ENCODE measurements at regions not wholly inside any gene's neighbourhood (a gene's known extent, or its start where the extent isn't known, plus 50 kb on each side); places are given as distances from the start of the nearest gene placed in this dataset.

- DNase-seq (ENCODE audit: low spot score): no peak
These were observed 482.3 kb downstream of the ANKRD50 start for GRCh38 chr4:124230268-124230667.

GRCh38 chr4:124234771-124235170 lies 477.8 kb downstream of the ANKRD50 start:
- DNase-seq (ENCODE audit: low spot score): no peak

- no peak for DNase-seq (ENCODE audit: low spot score)
These were observed 468.7 kb downstream of the ANKRD50 start for GRCh38 chr4:124243671-124244366.

- no peak for DNase-seq (ENCODE audit: low spot score)
These were observed 459.5 kb downstream of the ANKRD50 start for GRCh38 chr4:124253080-124253479.

GRCh38 chr4:124262211-124263179 lies 450.0 kb downstream of the ANKRD50 start:
- DNase-seq (ENCODE audit: low spot score): peak; percentile 16

- DNase-seq (ENCODE audit: low spot score): no peak
These were observed 446.8 kb downstream of the ANKRD50 start for GRCh38 chr4:124265701-124266100.

- no peak for DNase-seq (ENCODE audit: low spot score)
These were observed 445.8 kb downstream of the ANKRD50 start for GRCh38 chr4:124266721-124267120.

- DNase-seq (ENCODE audit: low spot score): no peak
These were observed 436.1 kb downstream of the ANKRD50 start for GRCh38 chr4:124276461-124276860.

GRCh38 chr4:124277691-124278090 lies 434.8 kb downstream of the ANKRD50 start:
- DNase-seq (ENCODE audit: low spot score): no peak

GRCh38 chr4:124278477-124278876 lies 434.1 kb downstream of the ANKRD50 start:
- no peak for DNase-seq (ENCODE audit: low spot score)

GRCh38 chr4:124279741-124280140 lies 432.8 kb downstream of the ANKRD50 start:
- DNase-seq (ENCODE audit: low spot score): no peak

- no peak for DNase-seq (ENCODE audit: low spot score)
These were observed 430.1 kb downstream of the ANKRD50 start for GRCh38 chr4:124282301-124282898.

- no peak for DNase-seq (ENCODE audit: low spot score)
These were observed 423.6 kb downstream of the ANKRD50 start for GRCh38 chr4:124288706-124289486.

GRCh38 chr4:124290678-124291077 lies 421.9 kb downstream of the ANKRD50 start:
- DNase-seq (ENCODE audit: low spot score): no peak

- DNase-seq (ENCODE audit: low spot score): no peak
These were observed 417.1 kb downstream of the ANKRD50 start for GRCh38 chr4:124295413-124295812.

- no peak for DNase-seq (ENCODE audit: low spot score)
These were observed 407.6 kb downstream of the ANKRD50 start for GRCh38 chr4:124304941-124305340.

- DNase-seq (ENCODE audit: low spot score): no peak
These were observed 406.2 kb downstream of the ANKRD50 start for GRCh38 chr4:124306352-124306751.

- no peak for DNase-seq (ENCODE audit: low spot score)
These were observed 405.4 kb downstream of the ANKRD50 start for GRCh38 chr4:124307143-124307542.

GRCh38 chr4:124318292-124318691 lies 394.2 kb downstream of the ANKRD50 start:
- DNase-seq (ENCODE audit: low spot score): no peak

- no peak for DNase-seq (ENCODE audit: low spot score)
These were observed 391.2 kb downstream of the ANKRD50 start for GRCh38 chr4:124321364-124321763.

- no peak for DNase-seq (ENCODE audit: low spot score)
These were observed 390.1 kb downstream of the ANKRD50 start for GRCh38 chr4:124322234-124323065.
